Hepatocyte (in vitro differentiated cells): ENCODE measurements at regions not wholly inside any gene's neighbourhood (a gene's known extent, or its start where the extent isn't known, plus 50 kb on each side); places are given as distances from the start of the nearest gene placed in this dataset.
"Not testable (repeated sequence)": the region's sequence is repeated elsewhere in the genome, so short reads cannot be mapped to it uniquely, and the experiment has no call there.

ENCODE experiments used
- DNase-seq: peaks from one replicate; pipeline ENCODE4 v3.0.0-alpha.2; 2016; ENCODE audit warnings: low spot score
- H2AFZ ChIP-seq: fragments of 200-600 bp; sonication (generic); 2 replicates; pipeline ENCODE4 v1.6.0; 2016; ENCODE audit warnings: antibody characterized with exemption, mild to moderate bottlenecking
- H3K27ac ChIP-seq: fragments of 200-600 bp; sonication (generic); 2 replicates; pipeline ENCODE4 v1.5.1; 2016; ENCODE audit warnings: mild to moderate bottlenecking
- H3K27me3 ChIP-seq: fragments of 200-600 bp; sonication (generic); 2 replicates; pipeline ENCODE4 v1.6.1; 2016
- H3K36me3 ChIP-seq: fragments of 200-600 bp; sonication (generic); replicated peaks from 2 replicates; pipeline ENCODE4 v1.5.1; 2016; ENCODE audit warnings: low read depth; ENCODE audit not compliant: insufficient read depth
- H3K4me1 ChIP-seq: fragments of 200-600 bp; sonication (generic); 2 replicates; pipeline ENCODE4 v1.5.1; 2016; ENCODE audit warnings: mild to moderate bottlenecking, moderate library complexity; ENCODE audit not compliant: insufficient read depth
- H3K4me2 ChIP-seq: fragments of 200-600 bp; sonication (generic); 2 replicates; pipeline ENCODE4 v1.6.0; 2016
- H3K4me3 ChIP-seq: fragments of 200-600 bp; sonication (generic); 2 replicates; pipeline ENCODE4 v1.5.1; 2016; ENCODE audit warnings: mild to moderate bottlenecking
- H3K79me2 ChIP-seq: fragments of 200-600 bp; sonication (generic); 2 replicates; pipeline ENCODE4 v1.6.0; 2017; ENCODE audit warnings: mild to moderate bottlenecking
- H3K9me2 ChIP-seq: fragments of 200-600 bp; sonication (generic); replicated peaks from 2 replicates; pipeline ENCODE4 v1.6.0; 2017; ENCODE audit warnings: mild to moderate bottlenecking; ENCODE audit not compliant: insufficient read depth
- H3K9me3 ChIP-seq: fragments of 200-600 bp; sonication (generic); 2 replicates; pipeline ENCODE4 v1.5.1; 2016; ENCODE audit warnings: low read depth, mild to moderate bottlenecking
- H4K20me1 ChIP-seq: fragments of 200-600 bp; sonication (generic); 2 replicates; pipeline ENCODE4 v1.6.0; 2016; ENCODE audit warnings: mild to moderate bottlenecking; ENCODE audit not compliant: insufficient read depth, poor library complexity, severe bottlenecking
- EZH2 ChIP-seq: fragments of 200-600 bp; sonication (generic); IDR thresholded peaks from 2 replicates; pipeline ENCODE4 v1.6.1; 2016; ENCODE audit warnings: antibody characterized with exemption, mild to moderate bottlenecking, borderline replicate concordance
- EZH2phosphoT487 ChIP-seq: fragments of 200-600 bp; sonication (generic); IDR thresholded peaks from one replicate; pipeline ENCODE4 v1.6.1; 2018; ENCODE audit warnings: antibody characterized with exemption, mild to moderate bottlenecking, low read depth, moderate library complexity; ENCODE audit not compliant: unreplicated experiment, severe bottlenecking
- WGBS: methylation state at CpG from one replicate; pipeline ENCODE4 v1.1.6; 2016; ENCODE audit warnings: low lambda C conversion rate; ENCODE audit errors: missing lambda C conversion rate; 5-methylcytosine and 5-hydroxymethylcytosine counted together
- TF ChIP-seq, protein P1 (sequence below): fragments of 200-600 bp; sonication (generic); IDR thresholded peaks from 2 replicates; pipeline ENCODE4 v1.5.1; 2016; ENCODE audit warnings: antibody characterized with exemption, mild to moderate bottlenecking; ENCODE audit not compliant: poor library complexity

DNA sequence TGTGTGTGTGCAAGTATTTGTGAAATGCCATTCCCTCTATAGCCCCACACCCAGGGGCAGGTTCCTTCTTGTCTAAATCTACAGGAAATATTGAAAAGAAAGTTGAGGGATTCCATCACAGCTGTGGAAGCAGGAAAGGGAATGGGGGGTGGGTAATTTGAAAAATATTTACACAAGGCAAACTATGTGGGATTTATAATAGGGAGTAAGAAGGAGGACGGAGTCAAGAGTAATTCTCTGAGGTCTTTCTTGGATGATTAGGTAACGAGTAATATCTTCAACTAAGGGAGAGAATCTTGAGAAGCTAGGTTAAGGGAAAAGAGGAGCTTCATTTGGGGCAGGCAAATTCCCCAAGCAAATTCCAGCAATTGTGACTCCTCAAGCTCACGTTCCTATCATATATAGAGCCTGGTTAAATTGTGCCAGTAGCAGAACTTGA, 113.5 kb upstream of the SGK1 start:
- TF ChIP-seq EZH2phosphoT487, result no peak
- TF ChIP-seq EZH2, result no peak
- TF ChIP-seq, protein P1, sequence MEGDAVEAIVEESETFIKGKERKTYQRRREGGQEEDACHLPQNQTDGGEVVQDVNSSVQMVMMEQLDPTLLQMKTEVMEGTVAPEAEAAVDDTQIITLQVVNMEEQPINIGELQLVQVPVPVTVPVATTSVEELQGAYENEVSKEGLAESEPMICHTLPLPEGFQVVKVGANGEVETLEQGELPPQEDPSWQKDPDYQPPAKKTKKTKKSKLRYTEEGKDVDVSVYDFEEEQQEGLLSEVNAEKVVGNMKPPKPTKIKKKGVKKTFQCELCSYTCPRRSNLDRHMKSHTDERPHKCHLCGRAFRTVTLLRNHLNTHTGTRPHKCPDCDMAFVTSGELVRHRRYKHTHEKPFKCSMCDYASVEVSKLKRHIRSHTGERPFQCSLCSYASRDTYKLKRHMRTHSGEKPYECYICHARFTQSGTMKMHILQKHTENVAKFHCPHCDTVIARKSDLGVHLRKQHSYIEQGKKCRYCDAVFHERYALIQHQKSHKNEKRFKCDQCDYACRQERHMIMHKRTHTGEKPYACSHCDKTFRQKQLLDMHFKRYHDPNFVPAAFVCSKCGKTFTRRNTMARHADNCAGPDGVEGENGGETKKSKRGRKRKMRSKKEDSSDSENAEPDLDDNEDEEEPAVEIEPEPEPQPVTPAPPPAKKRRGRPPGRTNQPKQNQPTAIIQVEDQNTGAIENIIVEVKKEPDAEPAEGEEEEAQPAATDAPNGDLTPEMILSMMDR, result no peak
- Histone ChIP-seq H3K9me3 (no peaks in the 10 kb centered on the region), H3K9me2 (no peaks in the 10 kb centered on the region), H3K4me1 (no peaks in the 10 kb centered on the region), H3K27ac (no peak overlapping the region), H3K4me2 (no peak overlapping the region), H3K27me3 (no peaks in the 10 kb centered on the region), H2AFZ (no peak overlapping the region), H4K20me1 (no peaks in the 10 kb centered on the region), H3K4me3 (no peak overlapping the region), H3K79me2 (no peaks in the 10 kb centered on the region), H3K36me3 (no peaks in the 10 kb centered on the region)
- DNase-seq, result no peak
- 87% methylated on average over 3 of the region's 3 CpGs for whole genome bisulfite sequencing

DNA sequence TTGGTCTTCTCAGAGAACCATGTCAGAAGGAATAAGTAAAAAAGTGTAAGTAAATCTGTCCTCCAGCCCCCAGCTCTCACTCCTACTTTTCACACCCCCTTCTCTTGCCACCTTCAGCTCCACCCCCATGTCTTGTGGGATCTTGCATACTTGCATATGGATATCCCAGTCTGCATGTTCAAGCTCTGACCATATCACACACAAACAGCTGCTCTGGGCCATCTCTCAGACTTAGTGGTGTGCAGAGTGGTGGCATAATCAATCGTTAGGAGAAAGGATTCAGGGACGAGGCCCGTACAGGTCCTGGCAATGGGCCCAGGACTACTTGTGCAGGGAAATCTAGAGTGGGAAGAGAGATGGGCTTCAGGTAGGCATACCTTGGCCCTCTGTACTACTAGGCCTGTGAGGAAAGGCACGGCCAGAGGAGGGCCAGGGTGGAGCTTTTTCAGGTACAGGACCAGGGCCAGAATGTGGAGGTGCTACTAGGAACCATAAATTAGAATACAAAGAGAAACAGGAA, 112.0 kb upstream of the SGK1 start:
- no peak for DNase-seq
- no peaks in the 10 kb centered on the region for H3K9me3 ChIP-seq
- H3K79me2 ChIP-seq, result no peaks in the 10 kb centered on the region
- 86% methylated on average over 4 of the region's 4 CpGs for WGBS
- no peaks in the 10 kb centered on the region for H3K36me3 ChIP-seq
- H2AFZ ChIP-seq, result no peak overlapping the region
- TF ChIP-seq EZH2 (no peak), EZH2phosphoT487 (no peak)
- TF ChIP-seq, protein P1, result no peak
- no peaks in the 10 kb centered on the region for H3K27me3 ChIP-seq
- no peaks in the 10 kb centered on the region for H3K9me2 ChIP-seq
- H3K4me2 ChIP-seq, result no peak overlapping the region
- no peak overlapping the region for H3K27ac ChIP-seq
- H4K20me1 ChIP-seq, result no peaks in the 10 kb centered on the region
- H3K4me1 ChIP-seq, result no peaks in the 10 kb centered on the region
- H3K4me3 ChIP-seq, result no peak overlapping the region

DNA sequence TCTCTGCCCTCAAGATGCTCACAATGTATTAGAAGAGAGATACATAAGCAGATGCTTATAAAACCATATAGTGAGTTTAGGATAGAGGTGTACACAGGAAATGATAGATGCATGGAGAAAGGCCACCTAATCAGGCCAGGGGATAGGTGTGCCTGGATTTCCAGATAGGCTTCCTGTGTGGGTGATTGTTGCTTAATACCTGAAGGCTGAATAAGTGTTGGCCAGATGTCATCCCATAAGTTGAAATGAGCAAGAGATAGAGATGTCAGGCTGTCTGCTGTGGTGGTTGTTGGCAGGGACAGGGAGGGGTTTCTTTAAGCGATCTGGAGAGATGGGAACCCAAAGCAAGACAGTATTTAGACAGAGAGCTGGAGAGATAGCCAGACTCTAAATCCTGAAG, 109.8 kb upstream of the SGK1 start:
- Histone ChIP-seq H3K27me3 (no peaks in the 10 kb centered on the region), H3K27ac (no peak overlapping the region), H4K20me1 (no peaks in the 10 kb centered on the region), H3K79me2 (no peaks in the 10 kb centered on the region), H3K9me2 (no peaks in the 10 kb centered on the region), H3K36me3 (no peaks in the 10 kb centered on the region), H3K4me1 (no peaks in the 10 kb centered on the region), H2AFZ (no peak overlapping the region), H3K4me2 (no peak overlapping the region), H3K9me3 (no peaks in the 10 kb centered on the region), H3K4me3 (no peak overlapping the region)
- no peak for DNase-seq
- TF ChIP-seq, protein P1, result no peak
- TF ChIP-seq EZH2 (no peak), EZH2phosphoT487 (no peak)
- 90% methylated on average over 1 of the region's 1 CpG for WGBS

DNA sequence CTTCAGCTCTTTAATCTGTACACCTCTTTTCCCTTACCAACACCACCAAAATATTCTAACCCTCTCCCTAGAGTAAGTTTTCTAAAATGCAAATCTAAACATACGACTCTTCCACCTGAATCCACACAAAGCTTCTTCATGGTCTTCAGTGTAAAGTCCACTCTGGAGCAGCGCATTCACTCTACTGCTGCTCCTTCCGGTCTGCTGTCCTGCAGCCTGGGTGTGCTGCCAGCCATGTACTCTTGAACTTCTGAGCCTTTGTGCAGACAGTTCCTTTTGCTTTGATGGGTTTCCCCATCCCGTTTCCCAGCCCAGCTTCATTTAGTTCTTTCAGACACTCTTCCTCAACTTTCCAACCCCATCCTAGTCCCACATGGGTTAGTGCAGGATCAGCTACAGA, 108.7 kb upstream of the SGK1 start:
- no peaks in the 10 kb centered on the region for H3K36me3 ChIP-seq
- DNase-seq, result no peak
- H4K20me1 ChIP-seq, result no peaks in the 10 kb centered on the region
- no peak overlapping the region for H3K27ac ChIP-seq
- H2AFZ ChIP-seq, result no peak overlapping the region
- H3K9me3 ChIP-seq, result no peaks in the 10 kb centered on the region
- no peaks in the 10 kb centered on the region for H3K4me1 ChIP-seq
- H3K9me2 ChIP-seq, result no peaks in the 10 kb centered on the region
- H3K4me3 ChIP-seq, result no peak overlapping the region
- no peak overlapping the region for H3K4me2 ChIP-seq
- H3K27me3 ChIP-seq, result no peaks in the 10 kb centered on the region
- no peaks in the 10 kb centered on the region for H3K79me2 ChIP-seq
- no peak for TF ChIP-seq EZH2
- no peak for TF ChIP-seq EZH2phosphoT487
- TF ChIP-seq, protein P1, result no peak
- 67% methylated on average over 4 of the region's 4 CpGs for WGBS

DNA sequence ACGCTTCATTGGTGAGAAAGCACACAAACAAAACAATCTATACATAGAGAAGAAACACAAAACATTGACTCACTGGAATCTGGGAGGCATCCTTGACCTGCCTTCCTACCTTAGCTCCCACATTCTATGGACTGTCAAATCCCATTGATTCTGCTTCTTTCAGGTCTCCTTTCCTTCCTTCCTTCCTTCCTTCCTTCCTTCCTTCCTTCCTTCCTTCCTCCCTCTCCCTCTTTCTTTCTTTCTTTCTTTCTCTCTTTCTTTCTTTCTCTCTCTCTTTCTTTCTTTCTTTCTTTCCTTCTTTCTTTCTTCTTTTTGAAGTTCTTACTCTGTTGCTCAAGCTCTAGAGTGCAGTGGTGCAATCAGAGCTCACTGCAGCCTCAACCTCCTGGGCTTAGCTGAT, 108.0 kb upstream of the SGK1 start:
- H3K36me3 ChIP-seq, H2AFZ ChIP-seq, DNase-seq, H3K27ac ChIP-seq, H3K79me2 ChIP-seq, H3K4me1 ChIP-seq, H3K4me2 ChIP-seq, H3K4me3 ChIP-seq, H3K9me2 ChIP-seq, H3K9me3 ChIP-seq, H3K27me3 ChIP-seq, H4K20me1 ChIP-seq: not testable (repeated sequence)
- 93% methylated on average over 1 of the region's 1 CpG for WGBS
